ENCODE measurements at regions not wholly inside any gene's neighbourhood (a gene's known extent, or its start where the extent isn't known, plus 50 kb on each side); places are given as distances from the start of the nearest gene placed in this dataset.

DNA sequence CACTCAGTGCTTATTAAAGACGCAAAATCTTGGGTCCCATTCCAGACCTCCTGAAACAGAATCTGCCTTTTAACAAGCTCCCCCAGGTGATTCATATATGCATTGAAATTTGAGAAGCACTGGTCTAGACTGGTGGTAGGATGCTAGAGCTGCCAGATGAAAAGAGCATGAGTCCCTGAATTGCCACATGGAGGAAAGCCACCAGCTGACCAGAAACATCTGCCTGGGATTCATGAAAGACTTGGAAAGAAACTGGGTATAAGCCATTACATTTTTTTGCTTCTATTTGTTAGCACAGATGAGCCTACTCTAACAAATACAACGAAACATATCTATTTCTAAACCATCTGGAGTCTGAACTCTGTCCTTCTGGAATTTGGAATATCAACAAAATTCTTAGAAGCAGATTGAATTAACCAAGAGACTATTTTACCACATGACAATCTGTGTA, 228.9 kb downstream of the RBM43 start:
- intact Hi-C loops (cut with DNase I; ENCODE audit: low total_unique reads) = no loop called here
- TF ChIP-seq POLR2A (IDR thresholded peaks at IDR 0.05) = no peak
- TF ChIP-seq, protein P1, sequence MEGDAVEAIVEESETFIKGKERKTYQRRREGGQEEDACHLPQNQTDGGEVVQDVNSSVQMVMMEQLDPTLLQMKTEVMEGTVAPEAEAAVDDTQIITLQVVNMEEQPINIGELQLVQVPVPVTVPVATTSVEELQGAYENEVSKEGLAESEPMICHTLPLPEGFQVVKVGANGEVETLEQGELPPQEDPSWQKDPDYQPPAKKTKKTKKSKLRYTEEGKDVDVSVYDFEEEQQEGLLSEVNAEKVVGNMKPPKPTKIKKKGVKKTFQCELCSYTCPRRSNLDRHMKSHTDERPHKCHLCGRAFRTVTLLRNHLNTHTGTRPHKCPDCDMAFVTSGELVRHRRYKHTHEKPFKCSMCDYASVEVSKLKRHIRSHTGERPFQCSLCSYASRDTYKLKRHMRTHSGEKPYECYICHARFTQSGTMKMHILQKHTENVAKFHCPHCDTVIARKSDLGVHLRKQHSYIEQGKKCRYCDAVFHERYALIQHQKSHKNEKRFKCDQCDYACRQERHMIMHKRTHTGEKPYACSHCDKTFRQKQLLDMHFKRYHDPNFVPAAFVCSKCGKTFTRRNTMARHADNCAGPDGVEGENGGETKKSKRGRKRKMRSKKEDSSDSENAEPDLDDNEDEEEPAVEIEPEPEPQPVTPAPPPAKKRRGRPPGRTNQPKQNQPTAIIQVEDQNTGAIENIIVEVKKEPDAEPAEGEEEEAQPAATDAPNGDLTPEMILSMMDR (IDR thresholded peaks at IDR 0.05) = no peak
- WGBS, 2 donors = 21 to 36% methylated on average over 2 of the region's 2 CpGs
- H3K4me3 ChIP-seq (ENCODE audit: low read depth, poor library complexity, severe bottlenecking) = no peak overlapping the region
- no peak for DNase-seq (ENCODE audit: low spot score in 2 of 2)

DNA sequence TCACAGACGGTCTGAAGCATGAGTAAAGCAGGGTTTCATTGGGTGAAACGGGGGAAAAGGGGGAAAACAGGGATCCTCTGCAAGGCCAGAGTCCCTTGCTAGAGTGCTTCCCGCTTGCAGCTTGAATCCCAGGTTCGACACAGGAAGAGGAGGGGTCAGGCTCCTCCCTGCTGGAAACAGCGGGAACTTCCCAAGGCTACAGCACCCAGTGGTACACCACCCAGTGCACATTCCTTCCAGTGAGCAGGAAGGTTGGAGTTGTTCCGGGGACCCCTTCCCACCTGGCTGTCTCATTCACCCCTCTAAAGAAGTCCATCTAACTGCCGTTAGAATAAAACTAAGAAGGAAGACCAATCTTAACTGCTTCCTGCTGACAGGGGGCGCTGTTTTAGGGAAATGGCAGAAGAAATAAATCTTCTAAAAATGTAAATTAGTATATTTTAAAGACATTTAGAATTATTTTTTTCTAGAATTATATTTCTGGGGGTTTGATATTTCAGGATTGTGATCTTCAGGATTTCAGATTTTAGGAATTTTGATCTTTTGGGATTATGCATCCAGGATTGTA, 230.9 kb downstream of the RBM43 start:
- no peak for TF ChIP-seq POLR2A (IDR thresholded peaks at IDR 0.05)
- TF ChIP-seq, protein P1 (IDR thresholded peaks at IDR 0.05) = no peak
- 88 to 94% methylated on average over 8 of the region's 8 CpGs for WGBS, 2 donors
- intact Hi-C loops (cut with DNase I; ENCODE audit: low total_unique reads) = no loop called here
- no peak for DNase-seq (ENCODE audit: low spot score in 2 of 2)
- H3K4me3 ChIP-seq (ENCODE audit: low read depth, poor library complexity, severe bottlenecking) = no peak overlapping the region

DNA sequence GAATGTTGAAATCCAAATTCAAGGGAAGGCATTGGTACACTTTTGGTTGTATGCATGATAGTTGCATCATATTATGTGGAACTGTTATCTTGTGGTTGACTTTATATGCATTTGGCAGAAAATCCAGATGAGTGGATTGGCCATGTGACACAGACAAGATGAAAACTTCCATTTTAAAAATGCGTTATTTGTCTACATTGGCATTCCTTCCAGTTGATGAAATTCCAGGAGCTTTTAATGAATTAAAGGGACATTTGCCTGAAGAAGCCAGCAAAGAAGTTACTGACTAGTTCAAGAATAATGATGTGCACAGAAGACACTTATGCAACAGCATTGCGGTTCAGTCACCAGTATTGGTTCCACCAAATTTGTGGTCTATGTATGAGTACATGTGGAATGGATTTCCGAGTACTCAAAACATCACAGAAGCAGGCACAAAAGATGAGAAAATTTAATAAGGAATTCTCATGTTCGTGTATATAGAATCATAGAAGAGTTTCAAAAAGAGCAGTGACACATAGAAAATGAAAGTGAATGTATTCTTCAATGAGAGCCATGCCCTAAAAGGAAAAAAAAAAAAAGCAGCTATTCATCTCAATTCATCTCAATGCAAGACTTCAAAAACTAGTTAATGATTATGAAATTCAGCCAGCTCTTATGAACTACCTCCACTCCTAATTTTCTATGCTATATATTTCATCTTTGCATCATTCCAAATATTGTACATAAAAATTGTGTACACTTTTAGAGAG, 232.1 kb downstream of the RBM43 start:
- H3K4me3 ChIP-seq (ENCODE audit: low read depth, poor library complexity, severe bottlenecking) = no peak overlapping the region
- intact Hi-C loops (cut with DNase I; ENCODE audit: low total_unique reads) = no loop called here
- TF ChIP-seq, protein P1 (IDR thresholded peaks at IDR 0.05) = no peak
- no peak for TF ChIP-seq POLR2A (IDR thresholded peaks at IDR 0.05)
- DNase-seq (ENCODE audit: low spot score in 2 of 2) = no peak
- WGBS, 2 donors = 56 to 62% methylated on average over 4 of the region's 4 CpGs

DNA sequence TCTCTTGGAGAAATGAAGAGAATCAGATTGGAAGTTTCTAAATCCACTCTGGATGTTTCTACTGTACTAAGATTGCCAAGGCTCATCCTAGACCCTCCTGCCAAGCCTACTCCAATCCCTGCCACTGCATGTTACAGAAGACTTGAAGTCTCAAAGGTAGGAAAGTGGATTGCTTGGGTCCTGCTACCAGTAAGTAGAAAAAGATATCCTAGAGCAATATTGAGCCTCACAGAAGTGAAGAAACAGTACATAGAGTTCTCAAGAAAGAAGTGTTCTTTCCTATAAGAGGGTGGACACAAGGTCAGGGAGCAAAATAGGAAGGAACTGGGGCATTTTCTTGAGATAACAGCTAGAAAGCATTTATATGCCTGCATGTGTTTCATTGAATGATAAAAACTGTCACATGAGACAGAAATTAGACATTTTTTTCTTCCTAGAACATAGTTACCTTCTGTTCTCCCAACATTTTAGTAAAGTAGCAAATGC, 232.9 kb downstream of the RBM43 start:
- no peak overlapping the region for H3K4me3 ChIP-seq (ENCODE audit: low read depth, poor library complexity, severe bottlenecking)
- no peak for TF ChIP-seq POLR2A (IDR thresholded peaks at IDR 0.05)
- TF ChIP-seq, protein P1 (IDR thresholded peaks at IDR 0.05) = no peak
- intact Hi-C loops (cut with DNase I; ENCODE audit: low total_unique reads) = no loop called here
- no peak for DNase-seq (ENCODE audit: low spot score in 2 of 2)

DNA sequence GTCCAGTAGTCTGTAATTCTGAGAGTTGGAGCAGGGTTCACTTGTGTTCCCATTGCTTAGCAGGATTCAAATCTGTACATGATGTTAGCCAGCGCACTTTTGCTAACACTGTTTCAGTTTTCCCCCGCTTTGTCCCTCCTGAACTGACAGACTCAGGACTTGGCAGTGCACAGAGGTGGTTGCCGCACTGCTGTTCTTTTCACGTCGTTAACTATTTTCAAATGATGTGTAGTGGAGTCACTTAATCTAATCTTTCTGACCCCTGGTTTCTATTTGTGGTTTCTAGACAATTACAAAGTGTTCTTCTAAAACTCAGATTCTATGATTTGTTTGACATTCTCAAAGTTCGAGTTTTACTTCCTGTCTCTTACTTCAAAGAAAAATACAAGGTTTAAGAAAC, 234.5 kb downstream of the RBM43 start:
- no peak for DNase-seq (ENCODE audit: low spot score in 2 of 2)
- H3K4me3 ChIP-seq (ENCODE audit: low read depth, poor library complexity, severe bottlenecking) = no peak overlapping the region
- intact Hi-C loops (cut with DNase I; ENCODE audit: low total_unique reads) = no loop called here
- WGBS, 2 donors = 82 to 87% methylated on average over 6 of the region's 6 CpGs
- TF ChIP-seq, protein P1 (IDR thresholded peaks at IDR 0.05) = no peak
- TF ChIP-seq POLR2A (IDR thresholded peaks at IDR 0.05) = no peak
